ENCODE measurements at regions not wholly inside any gene's neighbourhood (a gene's known extent, or its start where the extent isn't known, plus 50 kb on each side); places are given as distances from the start of the nearest gene placed in this dataset.

- peak; percentile 21 for DNase-seq
Measured at GRCh38 chr5:133763744-133764143, 151.4 kb upstream of the FSTL4 start.

GRCh38 chr5:133761632-133762031, 149.3 kb upstream of the FSTL4 start:
- DNase-seq = no peak

DNA sequence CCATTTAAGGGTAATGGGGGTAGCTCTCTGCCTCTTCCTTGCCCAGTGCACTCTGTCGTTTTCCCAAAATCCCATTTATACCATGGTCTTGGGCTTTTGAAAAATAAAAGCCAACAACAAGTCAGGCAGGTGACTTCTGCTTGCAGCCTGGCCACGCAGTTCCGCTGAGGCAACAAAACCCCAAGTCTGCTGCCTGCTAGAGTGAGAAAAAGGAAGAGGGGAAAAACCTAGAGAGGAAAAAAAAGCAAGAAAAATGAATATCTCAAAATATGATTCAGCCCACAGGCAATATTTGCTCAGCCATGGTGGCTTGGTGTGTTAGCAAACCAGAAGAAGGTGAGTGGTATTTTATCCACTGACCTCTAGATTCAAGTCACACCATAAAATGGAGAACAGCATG, 148.2 kb upstream of the FSTL4 start:
- DNase-seq = no peak

- DNase-seq = no peak
Measured at GRCh38 chr5:133758641-133759040, 146.3 kb upstream of the FSTL4 start.

DNA sequence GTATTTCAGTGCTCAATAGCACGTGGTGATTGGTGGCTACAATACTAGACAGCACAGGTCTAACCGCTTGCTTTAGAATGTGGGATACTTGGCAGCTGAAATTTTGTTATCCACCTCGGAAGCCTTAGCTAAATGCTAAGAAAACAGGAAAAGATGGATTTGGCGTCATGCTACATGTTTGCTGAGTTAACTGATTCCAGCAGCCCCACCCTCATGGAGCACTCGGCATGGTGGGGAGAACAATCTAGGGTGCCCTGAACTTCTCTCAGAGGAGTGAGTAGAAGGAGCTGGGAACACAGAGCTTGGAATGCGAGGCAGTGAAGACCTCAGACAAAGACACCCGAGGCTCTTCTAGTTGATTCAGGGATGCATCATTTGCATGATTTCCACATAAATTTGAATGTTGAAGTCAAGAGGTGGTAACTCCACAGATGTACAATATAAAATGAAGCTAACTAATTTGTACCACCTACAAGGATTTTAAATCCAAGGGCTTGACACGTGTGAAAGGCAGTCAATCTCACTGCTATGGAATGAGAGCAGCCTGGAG, 145.1 kb upstream of the FSTL4 start:
- DNase-seq = no peak

DNA sequence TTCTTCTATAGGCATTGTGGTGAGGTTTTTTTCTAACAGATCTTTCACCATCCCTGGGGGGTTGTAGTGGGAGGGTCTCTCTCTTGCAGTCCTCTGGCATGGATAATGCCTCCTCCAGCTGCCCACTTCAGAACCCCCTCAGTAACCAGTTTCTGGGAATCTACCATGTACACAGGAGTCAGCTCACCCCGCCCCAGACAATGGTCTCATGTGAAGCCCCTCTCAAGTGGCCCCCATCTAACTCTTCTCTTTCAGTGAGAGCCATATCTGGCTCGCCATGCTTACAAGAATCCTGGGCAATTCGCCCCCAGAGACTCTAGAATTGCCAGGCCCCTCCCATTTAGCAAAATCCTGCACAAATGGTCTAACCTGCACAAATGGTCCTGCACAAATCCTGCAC, 144.4 kb upstream of the FSTL4 start:
- no peak for DNase-seq

DNA sequence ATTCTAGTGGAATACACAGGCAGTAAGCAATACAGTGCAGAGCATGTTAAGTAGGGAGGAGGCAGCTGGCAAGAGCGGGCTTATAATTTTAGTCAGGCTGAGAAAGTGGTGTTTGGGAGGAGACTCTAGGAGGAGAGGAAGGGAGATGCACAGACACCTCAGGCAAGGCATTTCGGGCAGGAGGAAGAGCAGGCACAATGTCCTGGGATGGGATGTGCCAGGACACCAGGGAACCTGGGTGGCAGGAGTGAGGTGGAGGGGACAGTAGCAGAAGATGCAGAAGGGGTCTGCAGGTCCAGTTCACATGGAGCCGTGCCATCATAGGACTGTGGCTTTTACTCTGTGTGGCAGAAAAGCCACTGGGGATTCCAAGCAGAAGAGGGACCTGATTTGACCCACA, 143.7 kb upstream of the FSTL4 start:
- DNase-seq = no peak

- DNase-seq = peak; percentile 16
Measured at GRCh38 chr5:133754575-133755169, 142.3 kb upstream of the FSTL4 start.

DNA sequence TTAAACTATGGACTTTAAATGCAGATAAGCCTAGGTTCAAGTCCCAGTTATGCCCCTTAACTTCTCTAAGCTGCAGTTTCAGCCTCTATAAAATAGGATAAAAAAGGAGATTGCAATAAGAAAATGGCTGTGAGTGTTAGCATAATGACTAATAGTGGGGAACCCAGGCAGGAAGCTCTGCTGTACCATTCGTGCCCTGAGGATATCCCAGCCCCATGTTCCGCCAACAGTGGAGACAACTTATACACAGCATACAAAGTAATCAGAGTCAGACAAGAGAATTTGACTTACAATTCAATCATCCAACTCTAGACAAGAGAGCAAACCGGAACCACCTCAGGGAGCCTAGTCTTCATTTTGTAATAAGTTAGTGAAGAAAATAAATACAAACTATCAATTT, 141.5 kb upstream of the FSTL4 start:
- no peak for DNase-seq

DNA sequence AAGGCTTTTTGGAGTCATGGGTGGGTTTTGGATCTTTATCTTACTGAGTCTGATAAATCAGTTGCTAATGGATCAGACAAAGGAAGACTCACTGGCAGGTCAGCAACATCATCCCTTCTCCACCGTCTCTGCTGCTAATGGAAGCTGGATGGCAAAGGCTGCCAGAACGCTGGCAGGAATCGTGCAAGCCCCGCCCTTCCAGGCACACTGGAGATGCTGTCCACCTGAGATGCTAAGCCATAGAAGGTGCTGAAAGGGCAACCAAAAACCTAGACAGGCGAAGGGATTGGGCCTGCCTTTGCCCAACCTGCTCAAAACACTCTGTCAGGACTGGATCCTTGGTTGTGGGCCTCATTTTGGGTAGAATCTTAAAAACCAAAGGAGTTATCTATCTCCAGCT, 139.5 kb upstream of the FSTL4 start:
- DNase-seq = no peak

GRCh38 chr5:133751421-133751820, 139.1 kb upstream of the FSTL4 start:
- no peak for DNase-seq

- no peak for DNase-seq
Measured at GRCh38 chr5:133750856-133751255, 138.5 kb upstream of the FSTL4 start.

GRCh38 chr5:133750356-133750755, 138.0 kb upstream of the FSTL4 start:
- no peak for DNase-seq

DNA sequence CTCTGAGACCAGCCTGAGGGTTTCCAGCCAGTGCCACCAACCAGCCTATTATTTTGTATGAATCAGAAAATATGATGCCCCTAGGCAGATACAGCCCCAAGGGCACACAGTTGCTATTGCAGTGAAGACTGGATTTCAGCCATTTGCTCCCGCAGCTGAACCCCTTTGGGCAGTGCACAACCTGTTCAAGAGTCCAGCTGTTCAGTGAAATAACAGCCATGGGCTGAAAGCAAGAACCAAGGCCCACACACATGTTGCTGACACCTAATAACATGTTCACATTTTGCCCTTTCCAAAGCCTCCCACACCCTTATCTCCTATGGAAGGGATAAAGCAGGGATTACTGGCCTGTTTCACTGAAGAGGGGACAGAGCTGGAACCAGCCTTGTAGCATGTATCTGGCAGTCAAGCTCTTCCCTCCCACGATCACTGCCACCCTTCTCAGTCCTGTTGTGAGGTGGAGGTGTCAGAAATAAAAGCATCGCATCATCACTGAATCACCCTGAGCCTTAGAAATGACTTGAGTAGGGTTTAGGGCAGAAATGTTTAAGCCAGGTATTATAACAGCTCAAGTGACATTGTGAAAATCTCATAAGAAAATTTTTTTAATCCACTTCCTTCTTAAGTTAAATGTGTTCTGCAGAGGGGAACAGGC, 137.1 kb upstream of the FSTL4 start:
- peak; percentile 49 for DNase-seq

DNA sequence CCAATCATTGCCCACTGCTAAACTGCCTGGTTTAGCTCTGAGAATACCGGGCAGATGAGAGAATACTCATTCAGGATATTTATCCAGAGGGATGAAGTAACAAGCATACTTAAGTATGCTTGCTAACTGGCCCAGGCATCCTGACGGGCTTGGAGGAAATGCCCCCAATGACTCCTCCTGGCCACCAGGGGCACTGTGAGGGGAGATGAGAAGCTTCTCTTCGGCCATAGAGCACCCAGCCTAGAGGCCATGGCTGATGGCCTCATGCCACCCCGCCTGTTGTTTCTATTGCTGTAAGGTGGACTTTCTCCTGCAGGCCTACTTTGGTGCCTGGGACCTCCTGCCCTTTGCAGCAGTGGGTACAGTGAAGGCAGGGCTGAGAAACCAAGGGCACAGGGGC, 134.5 kb upstream of the FSTL4 start:
- DNase-seq = no peak

- no peak for DNase-seq
Measured at GRCh38 chr5:133744960-133745308, 132.6 kb upstream of the FSTL4 start.

DNA sequence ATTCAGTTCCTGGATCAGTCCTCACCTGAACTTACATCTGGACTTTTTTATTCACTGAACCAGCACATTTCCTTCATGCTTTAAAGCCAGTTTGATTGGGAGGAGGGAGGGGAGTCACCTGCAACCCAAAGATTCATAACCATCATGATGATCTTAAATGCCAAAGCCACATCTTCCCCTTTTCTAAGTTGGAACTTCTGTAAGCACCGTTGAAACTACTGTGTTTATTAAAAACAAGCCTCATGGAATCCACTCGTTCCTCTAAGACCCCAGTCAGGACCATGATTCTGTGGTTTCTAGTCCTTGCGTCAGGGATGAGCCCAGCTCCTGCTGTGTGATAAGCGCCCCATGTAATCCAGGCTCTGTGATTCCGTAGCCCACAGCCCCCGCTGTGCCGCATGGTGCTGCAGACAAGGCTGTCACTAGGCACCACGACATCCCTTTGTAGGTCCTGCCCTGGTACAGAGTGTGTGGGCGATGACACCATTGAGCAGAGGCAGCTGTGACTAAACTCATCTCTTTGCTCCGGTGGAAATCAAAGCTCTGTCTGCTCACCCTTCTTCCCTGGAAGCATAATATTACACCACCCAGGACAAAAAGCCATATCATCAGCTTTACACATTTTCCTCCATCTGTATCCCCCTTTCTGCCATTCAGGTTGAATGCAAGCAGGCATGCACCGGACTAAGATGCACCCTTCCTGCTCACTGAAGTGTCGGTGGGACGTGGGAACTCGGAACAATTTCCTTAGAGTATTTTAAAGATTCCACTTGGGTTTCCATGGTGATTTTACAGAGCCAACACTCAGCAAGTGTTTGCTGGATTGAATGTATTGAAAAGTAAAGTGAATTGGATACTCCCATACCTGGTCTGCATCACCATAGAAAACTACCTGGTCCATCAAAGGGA, 132.0 kb upstream of the FSTL4 start:
- no peak for DNase-seq

DNA sequence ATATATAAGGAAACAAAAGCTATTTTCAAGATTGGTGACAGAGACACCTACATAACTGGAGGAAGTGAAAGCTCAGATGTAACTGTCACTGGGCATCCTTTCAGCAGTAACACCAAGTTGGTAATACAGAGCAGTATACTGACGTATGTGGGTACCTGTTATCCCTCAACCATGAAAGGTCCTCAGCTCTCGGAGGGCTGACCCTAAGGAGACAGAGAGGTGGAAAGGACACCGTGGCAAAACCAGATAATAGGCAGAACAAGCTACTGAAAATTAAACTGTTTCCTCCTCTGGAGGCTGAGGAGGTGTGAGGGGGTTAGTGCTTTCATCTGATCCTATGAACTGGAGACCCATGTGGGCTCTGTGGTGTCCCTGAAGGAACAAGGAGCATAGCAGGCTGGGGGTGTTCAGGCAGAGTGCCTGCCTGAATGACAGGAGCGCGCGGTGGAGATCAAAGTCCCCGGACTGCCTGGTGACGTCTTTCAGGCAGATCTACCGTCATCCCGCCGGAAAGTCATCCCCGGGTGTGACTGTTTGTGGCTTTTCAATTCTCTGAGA, 130.2 kb upstream of the FSTL4 start:
- no peak for DNase-seq

DNA sequence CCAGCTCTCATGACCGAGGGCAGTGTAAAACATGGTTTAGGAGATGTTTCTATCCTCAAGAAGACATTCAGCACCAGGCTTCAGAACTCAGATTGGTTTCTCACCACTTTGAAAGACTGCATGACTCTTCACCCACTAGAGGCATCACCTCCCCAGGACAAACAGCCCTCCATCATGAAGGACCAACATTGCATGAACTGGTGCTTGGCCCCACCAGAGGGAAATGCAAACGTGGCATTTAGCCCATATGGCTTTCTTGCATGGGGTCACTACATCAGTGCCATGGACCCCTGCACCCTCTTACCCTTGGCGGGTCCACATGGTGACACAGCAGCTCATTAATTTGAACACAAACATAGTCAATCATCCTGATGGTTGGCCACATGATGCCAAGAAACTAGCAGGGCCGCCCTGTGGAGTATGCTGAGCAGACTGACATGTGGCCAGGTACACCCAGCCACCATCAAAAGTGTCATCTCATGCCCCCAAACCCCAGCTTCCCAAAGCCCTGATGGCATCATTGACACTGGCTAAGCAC, 129.5 kb upstream of the FSTL4 start:
- no peak for DNase-seq

GRCh38 chr5:133741396-133741795, 129.1 kb upstream of the FSTL4 start:
- no peak for DNase-seq

DNA sequence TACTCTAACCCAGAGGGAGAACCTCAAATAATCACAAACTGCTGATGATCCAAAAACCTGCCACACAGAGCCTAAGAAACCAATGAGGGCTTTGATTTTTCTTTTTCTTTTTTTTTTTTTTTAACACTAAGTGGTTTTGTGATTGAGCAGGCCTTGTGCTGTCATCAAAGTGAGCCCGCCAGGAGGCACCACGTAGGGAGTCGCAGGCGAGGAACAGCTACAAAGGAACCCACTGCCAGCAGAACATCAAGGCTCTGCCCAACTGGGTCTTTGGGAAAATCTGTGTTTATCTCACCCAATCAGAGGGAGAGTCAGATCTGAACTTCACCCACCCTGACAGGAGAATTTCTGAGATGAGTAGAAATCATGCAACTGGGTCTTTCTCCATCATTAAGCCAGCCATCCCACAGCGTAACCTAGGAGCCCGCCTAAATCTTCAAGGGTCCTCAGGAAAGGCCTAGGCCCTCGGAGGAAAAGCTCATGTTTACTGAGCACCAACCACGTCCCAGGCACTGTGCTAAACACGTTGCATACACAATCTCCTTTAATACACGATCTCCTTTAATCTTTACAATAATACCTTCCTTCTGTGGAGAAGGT, 126.9 kb upstream of the FSTL4 start:
- no peak for DNase-seq

GRCh38 chr5:133738271-133738670, 125.9 kb upstream of the FSTL4 start:
- no peak for DNase-seq
